Astrocyte of the spinal cord (primary cell): ENCODE measurements at regions not wholly inside any gene's neighbourhood (a gene's known extent, or its start where the extent isn't known, plus 50 kb on each side); places are given as distances from the start of the nearest gene placed in this dataset.

Source experiments
- DNase-seq: peaks from one replicate; pipeline ENCODE4 v3.0.0; 2011; ENCODE audit warnings: low read depth, low spot score
- H3K4me3 ChIP-seq: 2 replicates; pipeline ENCODE4 v1.5.1; 2011; ENCODE audit warnings: low read depth, mild to moderate bottlenecking, low read length, moderate library complexity
- in situ Hi-C: cut with HindIII; loops from 2 replicates; pipeline ENCODE4 v1.10.0; 2017; ENCODE audit warnings: low sequenced_read_pairs
- TF ChIP-seq, protein P1 (sequence below): IDR thresholded peaks from 2 replicates; pipeline ENCODE4 v1.5.1; 2012; ENCODE audit warnings: low read depth, mild to moderate bottlenecking, low read length, inconsistent platforms

DNA sequence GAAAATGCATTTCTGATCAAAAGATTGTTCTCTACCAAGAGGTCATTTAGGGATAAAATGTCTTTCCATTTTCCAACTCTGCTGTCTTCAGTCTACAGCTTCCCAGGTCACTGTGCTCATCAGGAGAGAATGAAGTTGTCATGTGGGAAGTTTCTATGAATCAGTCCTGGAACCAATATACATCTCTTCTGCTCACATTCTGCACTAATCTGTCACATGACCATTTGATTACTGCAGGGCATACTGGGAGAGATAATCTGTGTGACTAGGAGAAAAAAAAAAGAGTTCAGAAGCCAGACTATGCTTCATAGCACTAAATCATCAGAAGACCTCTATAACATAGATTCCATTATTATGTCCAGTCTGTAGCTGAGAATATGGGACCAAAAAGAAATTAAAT is 611.5 kb downstream of the KCNA4 start:
- TF ChIP-seq, protein P1, sequence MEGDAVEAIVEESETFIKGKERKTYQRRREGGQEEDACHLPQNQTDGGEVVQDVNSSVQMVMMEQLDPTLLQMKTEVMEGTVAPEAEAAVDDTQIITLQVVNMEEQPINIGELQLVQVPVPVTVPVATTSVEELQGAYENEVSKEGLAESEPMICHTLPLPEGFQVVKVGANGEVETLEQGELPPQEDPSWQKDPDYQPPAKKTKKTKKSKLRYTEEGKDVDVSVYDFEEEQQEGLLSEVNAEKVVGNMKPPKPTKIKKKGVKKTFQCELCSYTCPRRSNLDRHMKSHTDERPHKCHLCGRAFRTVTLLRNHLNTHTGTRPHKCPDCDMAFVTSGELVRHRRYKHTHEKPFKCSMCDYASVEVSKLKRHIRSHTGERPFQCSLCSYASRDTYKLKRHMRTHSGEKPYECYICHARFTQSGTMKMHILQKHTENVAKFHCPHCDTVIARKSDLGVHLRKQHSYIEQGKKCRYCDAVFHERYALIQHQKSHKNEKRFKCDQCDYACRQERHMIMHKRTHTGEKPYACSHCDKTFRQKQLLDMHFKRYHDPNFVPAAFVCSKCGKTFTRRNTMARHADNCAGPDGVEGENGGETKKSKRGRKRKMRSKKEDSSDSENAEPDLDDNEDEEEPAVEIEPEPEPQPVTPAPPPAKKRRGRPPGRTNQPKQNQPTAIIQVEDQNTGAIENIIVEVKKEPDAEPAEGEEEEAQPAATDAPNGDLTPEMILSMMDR = no peak
- in situ Hi-C loops = no loop called here
- DNase-seq = no peak
- no peak overlapping the region for H3K4me3 ChIP-seq

DNA sequence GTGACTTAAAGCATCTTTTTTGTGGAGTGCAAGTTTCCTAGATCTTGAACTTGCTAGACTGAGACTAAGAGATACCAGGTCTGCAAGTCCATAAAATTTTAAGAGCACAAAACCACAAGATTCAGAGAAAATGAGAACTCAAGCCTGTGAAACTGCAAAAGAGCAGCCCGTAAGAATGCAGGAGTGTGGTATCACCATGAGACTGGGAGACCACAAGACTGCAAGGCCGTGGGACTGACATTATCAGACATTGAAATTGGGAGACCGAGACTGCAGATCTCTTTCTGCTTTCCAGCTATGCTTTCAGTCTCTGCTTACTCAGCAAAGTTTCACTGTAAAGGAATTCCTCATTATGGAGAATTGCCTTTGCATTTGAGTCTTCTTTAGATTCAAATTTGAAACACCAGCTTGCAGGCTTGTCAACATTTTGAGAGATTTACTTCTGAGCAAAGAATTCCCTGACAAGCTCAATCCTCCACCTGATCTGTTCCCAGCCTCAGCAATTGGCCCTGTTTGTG is 621.2 kb downstream of the KCNA4 start:
- in situ Hi-C loops = no loop called here
- no peak for DNase-seq

DNA sequence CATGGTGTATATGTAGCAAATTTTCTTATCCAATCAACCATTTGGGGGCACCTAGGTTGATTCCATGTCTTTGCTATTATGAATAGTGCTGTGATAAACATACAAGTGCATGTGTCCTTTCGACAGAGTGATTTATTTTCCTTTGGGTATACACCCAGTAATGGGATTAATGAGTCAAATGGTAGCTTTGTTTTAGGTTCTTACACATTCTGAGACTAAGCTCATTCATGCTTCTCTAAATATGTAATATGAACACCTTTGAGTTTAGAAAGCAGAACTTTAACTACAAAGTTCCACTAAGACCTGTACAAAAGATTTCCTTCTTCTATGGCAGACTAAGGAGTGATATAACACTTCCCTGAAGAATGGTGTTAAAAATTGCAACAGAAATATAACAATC is 627.0 kb downstream of the KCNA4 start:
- in situ Hi-C loops = no loop called here

More for the DNA sequence above, 621.2 kb downstream of the KCNA4 start:
- H3K4me3 ChIP-seq = no peak overlapping the region
- TF ChIP-seq, protein P1 = no peak

DNA sequence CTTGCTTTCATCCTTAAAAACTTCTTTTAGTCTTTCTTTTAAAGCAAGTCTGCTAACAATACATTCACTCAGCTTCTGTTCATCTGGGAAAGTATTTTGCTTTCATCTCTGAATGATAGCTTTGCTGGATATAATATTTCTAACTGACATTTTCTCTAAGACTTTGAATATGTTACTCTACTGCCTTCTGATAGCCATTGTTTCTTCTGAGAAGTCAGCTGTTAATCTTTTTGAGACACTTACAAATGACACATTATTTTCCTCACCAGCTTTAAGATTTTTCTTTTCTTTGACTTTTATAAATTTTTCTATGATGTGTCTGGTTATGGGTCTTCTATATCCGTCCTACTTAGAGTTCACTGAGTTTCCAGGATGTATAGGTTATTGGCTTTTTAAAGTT is 643.1 kb downstream of the KCNA4 start:
- no peak for DNase-seq
- TF ChIP-seq, protein P1 = no peak
- no peak overlapping the region for H3K4me3 ChIP-seq
- in situ Hi-C loops = no loop called here

More for the DNA sequence above, 627.0 kb downstream of the KCNA4 start:
- no peak for DNase-seq
- no peak overlapping the region for H3K4me3 ChIP-seq
- TF ChIP-seq, protein P1 = no peak

DNA sequence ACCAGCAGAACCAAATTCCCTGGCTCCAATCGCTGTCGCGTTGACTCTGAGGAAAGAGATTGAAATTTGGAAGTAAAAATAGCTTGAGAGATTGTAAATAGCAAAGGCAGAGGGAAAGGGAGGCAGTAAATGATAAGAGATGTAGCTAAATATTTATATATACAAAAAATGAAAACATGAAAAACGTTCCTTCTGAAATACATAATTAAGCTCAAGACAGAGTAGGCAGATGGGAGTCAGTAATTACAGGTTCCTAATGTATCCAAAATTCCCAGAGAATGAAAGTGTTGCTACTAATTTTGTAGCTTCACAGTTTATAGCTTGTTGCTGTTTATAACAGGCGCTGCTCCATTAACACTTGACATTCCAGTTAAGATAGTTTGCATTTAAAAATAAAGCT is 648.7 kb downstream of the KCNA4 start:
- in situ Hi-C loops = no loop called here
- no peak overlapping the region for H3K4me3 ChIP-seq
- TF ChIP-seq, protein P1 = no peak
- DNase-seq = no peak

DNA sequence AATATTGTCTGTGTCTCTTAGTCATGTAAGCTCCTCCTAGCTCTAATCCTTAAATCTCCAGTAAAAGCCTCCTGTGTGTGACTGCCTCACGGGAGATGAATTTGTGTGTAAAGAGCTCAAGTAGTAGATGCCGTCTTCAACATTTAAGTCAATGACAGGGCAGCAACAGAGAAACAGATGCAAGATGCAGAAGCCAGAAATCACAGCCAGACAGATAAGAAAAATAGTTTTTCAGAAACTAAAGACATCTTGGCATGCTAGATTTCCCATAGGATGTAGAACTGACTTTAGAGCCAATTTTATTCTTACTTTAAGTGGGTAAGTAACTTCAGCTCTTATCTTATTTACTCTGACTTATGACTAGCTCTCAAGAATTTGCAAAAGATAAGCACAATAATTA is 652.8 kb downstream of the KCNA4 start:
- no peak overlapping the region for H3K4me3 ChIP-seq
- TF ChIP-seq, protein P1 = no peak
- no peak for DNase-seq
- in situ Hi-C loops = no loop called here

DNA sequence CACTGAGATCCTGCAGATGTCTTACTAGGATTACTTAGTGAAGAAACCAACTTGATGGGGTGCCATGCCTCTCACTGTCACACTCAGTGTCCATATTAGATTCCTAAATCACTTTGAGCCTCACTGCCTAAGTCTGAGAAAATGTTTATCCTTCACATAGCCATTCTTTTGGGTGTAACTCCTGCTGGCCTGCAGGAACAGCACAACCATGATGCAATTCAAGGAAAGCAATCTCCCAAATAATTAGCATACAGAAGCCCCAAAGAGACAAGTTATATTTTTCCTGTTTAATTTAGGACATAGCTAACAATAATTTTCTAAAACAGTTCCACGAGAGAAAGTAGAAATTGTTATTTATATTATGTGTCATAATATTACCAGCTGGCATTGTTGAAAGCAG is 655.5 kb downstream of the KCNA4 start:
- TF ChIP-seq, protein P1 = no peak
- no peak for DNase-seq
- in situ Hi-C loops = no loop called here
- no peak overlapping the region for H3K4me3 ChIP-seq
